ENCODE measurements at regions not wholly inside any gene's neighbourhood (a gene's known extent, or its start where the extent isn't known, plus 50 kb on each side); places are given as distances from the start of the nearest gene placed in this dataset.
A peak's percentile ranks its signal among the peaks of the same experiment; 100 is the strongest.
"Not testable (repeated sequence)": the region's sequence is repeated elsewhere in the genome, so short reads cannot be mapped to it uniquely, and the experiment has no call there.

DNA sequence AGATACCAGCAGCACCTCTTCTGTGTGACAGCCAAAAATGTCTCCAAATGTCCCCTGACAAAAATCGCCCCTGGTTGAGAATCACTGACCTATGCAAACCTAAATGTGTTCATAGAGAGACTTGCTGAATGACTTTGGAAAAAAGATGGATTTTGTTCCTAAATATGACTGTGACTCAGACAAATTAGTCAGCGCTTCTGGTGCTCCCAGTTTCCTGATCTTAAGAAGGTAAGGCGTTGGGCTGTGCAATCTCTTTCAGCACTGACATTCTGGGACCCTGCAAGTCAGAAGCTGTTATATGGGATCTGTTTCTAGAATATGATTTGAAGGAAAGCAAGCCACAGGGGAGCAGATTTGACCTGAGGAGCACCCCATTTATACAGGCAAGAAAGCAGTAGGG is 90.6 kb upstream of the PWP1 start:
- DNase-seq (ENCODE audit: extremely low spot score): no peak
- 91% methylated on average over 3 of the region's 3 CpGs for WGBS
- H3K27ac ChIP-seq (ENCODE audit: low read depth): no peak overlapping the region
- H3K4me1 ChIP-seq (ENCODE audit: insufficient read depth): no peaks in the 10 kb centered on the region
- no peak overlapping the region for H3K4me3 ChIP-seq (ENCODE audit: low read depth, low read length)
- H3K36me3 ChIP-seq (ENCODE audit: insufficient read depth): no peaks in the 10 kb centered on the region

DNA sequence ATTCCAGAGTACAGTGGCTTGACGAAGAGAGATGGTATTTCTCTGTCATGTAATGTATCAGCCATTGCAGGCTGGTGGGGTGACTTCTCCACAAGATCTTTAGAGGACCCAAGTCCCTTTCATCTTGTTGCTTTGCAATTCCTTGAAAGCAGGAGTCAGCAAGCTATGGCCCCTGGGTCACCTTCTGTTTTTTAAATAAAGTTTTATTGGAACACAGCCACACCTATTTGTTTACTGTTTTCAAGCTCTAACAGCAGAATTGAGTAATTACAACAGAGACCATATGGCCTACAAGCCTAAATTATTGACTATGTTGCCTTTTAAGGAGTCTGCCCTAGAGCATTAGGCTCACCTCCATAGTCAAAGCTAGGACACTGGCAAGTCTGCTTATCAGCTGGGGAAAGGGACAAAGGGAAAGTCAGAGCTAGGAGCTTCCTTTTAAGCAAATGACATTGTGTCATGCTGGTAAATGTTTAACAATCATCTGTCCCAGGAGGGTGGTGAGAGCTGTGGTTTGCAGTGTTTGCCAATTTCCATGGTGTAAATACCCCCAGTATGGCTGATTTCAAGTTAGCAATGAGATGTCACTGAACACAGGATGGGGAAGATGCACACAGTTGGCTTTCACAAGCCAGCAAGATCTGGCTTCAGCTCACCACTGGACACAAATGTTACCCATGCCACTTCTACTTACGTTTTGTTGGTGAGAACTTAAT is 87.7 kb upstream of the PWP1 start:
- no peaks in the 10 kb centered on the region for H3K4me1 ChIP-seq (ENCODE audit: insufficient read depth)
- H3K27ac ChIP-seq (ENCODE audit: low read depth): no peak overlapping the region
- DNase-seq (ENCODE audit: extremely low spot score): no peak
- H3K36me3 ChIP-seq (ENCODE audit: insufficient read depth): no peaks in the 10 kb centered on the region
- WGBS: 81% methylated on average over 2 of the region's 2 CpGs
- no peak overlapping the region for H3K4me3 ChIP-seq (ENCODE audit: low read depth, low read length)

DNA sequence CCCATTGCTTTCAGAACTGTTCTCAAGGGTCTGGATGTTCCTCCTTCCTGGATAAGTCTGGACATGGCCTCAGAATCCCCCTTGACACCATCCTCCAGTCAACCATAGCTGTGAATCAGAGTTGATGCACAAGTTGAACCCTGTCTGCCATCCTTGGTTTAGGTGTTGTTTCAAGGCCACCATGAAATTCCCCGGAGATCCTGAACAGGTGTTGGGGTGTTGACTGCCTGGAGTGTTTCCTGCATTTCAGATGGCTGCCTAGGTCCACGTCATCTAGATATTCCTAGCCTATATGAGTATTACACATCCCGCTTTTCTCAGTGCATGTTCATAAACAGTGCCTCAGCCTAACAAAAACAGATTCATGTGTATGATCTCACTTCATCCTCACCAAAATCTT is 86.7 kb upstream of the PWP1 start:
- H3K36me3 ChIP-seq (ENCODE audit: insufficient read depth): no peaks in the 10 kb centered on the region
- H3K4me1 ChIP-seq (ENCODE audit: insufficient read depth): no peaks in the 10 kb centered on the region
- DNase-seq (ENCODE audit: extremely low spot score): no peak
- WGBS: 86% methylated on average over 3 of the region's 3 CpGs
- H3K4me3 ChIP-seq (ENCODE audit: low read depth, low read length): no peak overlapping the region
- H3K27ac ChIP-seq (ENCODE audit: low read depth): no peak overlapping the region

DNA sequence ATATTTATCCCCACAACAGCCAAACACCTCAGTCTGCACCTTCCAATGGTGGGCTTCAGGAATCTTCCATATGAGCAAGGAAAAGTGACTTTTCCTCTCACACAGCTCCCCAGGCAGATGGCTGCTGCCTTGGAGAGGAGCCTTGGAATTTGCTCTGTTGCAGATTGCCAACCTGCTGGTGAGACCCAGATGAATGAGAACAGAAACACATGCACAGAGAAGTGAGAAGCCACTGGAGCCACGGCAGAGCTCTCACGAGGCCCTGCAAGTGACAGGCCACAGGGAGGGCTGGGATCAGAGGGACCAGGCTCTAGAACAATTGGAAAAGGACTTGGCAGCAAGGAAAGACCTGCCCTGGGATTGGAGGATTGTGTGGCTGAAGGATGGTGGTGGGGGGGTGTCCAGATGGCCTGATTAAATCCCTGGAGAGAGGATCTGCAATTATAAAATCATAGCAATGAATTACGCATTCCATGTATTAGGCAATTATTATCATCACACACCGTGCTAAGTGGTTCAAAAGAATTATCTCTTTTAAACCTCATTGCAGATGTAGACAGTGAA is 84.9 kb upstream of the PWP1 start:
- Histone ChIP-seq H3K36me3 (ENCODE audit: insufficient read depth) (no peaks in the 10 kb centered on the region), H3K27ac (ENCODE audit: low read depth) (no peak overlapping the region), H3K4me1 (ENCODE audit: insufficient read depth) (no peaks in the 10 kb centered on the region), H3K4me3 (ENCODE audit: low read depth, low read length) (no peak overlapping the region)
- no peak for DNase-seq (ENCODE audit: extremely low spot score)
- WGBS: 69% methylated on average over 4 of the region's 4 CpGs

DNA sequence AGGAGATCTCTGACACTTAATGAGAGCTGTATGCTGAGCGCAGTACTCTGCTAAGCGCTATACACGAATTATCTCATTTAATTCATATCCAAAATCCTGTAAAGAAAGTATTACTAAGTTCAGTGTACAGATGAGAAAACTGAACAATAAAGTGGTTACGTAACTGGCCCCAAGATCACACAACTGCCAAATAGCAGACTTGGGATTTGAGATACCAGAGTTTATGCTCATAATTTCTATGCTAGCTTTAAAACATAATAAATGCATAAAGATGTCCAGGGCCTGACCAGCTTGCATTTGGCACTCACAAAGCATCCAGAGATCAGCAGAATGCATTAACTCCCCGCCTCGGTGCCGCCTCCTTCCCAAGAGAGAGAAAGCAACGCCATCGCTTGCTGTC is 83.2 kb upstream of the PWP1 start:
- DNase-seq (ENCODE audit: extremely low spot score): no peak
- no peak overlapping the region for H3K27ac ChIP-seq (ENCODE audit: low read depth)
- 88% methylated on average over 9 of the region's 9 CpGs for WGBS
- H3K4me1 ChIP-seq (ENCODE audit: insufficient read depth): no peaks in the 10 kb centered on the region
- H3K4me3 ChIP-seq (ENCODE audit: low read depth, low read length): no peak overlapping the region
- H3K36me3 ChIP-seq (ENCODE audit: insufficient read depth): no peaks in the 10 kb centered on the region

DNA sequence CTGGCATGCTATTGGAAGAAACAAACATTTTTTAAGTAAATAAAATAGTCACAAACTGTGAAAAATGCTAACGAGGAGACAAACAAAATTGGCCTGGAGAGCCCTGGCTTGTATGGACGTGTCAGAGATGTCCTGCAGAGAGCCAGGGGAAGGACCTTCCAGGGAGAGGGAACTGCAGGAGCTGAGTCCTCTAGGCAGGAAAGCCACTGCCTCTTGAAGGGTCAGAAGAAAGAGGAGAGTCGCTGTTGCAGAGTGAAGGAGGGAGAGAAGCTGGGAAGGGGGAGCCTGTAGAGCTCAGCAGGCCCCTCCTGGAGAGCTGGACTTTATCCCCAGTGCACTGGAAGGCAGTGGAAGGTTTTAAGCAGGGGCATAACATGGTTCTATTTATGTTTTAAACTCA is 80.3 kb upstream of the PWP1 start:
- Histone ChIP-seq H3K4me1 (ENCODE audit: insufficient read depth) (no peaks in the 10 kb centered on the region), H3K36me3 (ENCODE audit: insufficient read depth) (no peaks in the 10 kb centered on the region), H3K4me3 (ENCODE audit: low read depth, low read length) (no peak overlapping the region), H3K27ac (ENCODE audit: low read depth) (no peak overlapping the region)
- no peak for DNase-seq (ENCODE audit: extremely low spot score)
- WGBS: 64% methylated on average over 3 of the region's 3 CpGs

DNA sequence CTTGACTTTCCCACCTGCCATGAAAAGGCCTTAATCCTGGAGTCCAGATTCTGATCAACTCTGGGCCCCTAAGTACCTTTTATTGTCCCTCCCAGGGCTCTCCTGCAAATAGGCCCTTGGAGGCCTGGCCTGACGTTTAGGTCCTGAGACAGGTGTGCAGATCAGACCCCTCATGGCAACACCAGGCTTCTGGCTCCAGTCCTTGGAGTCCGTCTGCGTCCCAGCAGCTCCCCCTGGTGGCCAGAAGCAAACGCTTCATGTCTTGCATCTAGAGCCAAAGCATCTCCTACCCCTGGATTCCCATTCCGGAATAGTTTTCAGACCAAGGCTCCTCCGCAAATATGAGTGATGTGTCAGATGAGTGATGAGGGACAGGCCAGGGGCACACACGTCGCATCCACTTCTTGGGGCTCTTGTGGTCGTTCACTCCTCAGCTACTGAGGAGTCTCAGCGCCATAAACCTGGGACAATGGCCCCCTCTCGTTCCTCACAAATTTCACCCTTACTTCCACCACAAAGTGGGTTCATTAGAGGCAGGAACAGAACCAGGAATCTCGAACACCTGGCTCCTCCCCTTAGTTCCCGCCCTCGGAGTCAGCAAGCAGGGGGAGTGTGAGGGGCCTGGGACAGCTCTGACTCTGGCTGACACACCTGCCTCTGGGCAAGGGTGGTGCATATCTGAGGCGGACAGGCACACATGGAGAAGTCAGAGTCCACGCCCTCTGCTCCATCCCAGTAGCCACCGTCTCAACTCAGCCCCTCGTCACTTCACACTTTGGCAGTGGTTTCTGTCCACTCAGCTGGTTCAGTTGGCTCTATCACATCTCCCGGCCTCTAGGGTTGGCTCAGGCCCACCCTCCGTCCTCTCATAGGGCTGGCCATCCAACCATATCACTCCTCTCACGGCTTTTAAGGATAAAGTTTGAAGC is 77.9 kb upstream of the PWP1 start:
- no peaks in the 10 kb centered on the region for H3K36me3 ChIP-seq (ENCODE audit: insufficient read depth)
- DNase-seq (ENCODE audit: extremely low spot score): peak; percentile 26
- no peaks in the 10 kb centered on the region for H3K4me1 ChIP-seq (ENCODE audit: insufficient read depth)
- WGBS: 35% methylated on average over 21 of the region's 21 CpGs
- no peak overlapping the region for H3K27ac ChIP-seq (ENCODE audit: low read depth)
- no peak overlapping the region for H3K4me3 ChIP-seq (ENCODE audit: low read depth, low read length)

DNA sequence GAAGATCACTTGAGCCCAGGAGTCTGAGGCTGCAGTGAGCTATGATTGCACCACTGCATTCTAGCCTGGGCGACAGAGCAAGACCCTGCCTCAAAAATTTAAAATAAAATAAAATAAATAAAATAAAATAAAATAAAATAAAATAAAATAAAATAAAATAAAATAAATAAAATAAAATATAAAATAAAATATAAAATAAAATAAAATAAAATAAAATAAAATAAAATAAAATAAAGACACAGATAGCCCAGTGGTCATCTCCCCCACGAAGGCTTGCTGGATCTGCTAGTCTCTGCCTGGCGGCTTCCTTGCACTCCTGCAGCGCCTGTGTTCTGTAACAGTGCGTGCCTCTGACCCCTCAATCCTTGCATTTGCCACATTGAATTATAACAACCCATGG is 76.8 kb upstream of the PWP1 start:
- not testable (repeated sequence) for H3K4me1 ChIP-seq (ENCODE audit: insufficient read depth); H3K27ac ChIP-seq (ENCODE audit: low read depth); H3K36me3 ChIP-seq (ENCODE audit: insufficient read depth); H3K4me3 ChIP-seq (ENCODE audit: low read depth, low read length); DNase-seq (ENCODE audit: extremely low spot score)
- WGBS: 91% methylated on average over 5 of the region's 5 CpGs

DNA sequence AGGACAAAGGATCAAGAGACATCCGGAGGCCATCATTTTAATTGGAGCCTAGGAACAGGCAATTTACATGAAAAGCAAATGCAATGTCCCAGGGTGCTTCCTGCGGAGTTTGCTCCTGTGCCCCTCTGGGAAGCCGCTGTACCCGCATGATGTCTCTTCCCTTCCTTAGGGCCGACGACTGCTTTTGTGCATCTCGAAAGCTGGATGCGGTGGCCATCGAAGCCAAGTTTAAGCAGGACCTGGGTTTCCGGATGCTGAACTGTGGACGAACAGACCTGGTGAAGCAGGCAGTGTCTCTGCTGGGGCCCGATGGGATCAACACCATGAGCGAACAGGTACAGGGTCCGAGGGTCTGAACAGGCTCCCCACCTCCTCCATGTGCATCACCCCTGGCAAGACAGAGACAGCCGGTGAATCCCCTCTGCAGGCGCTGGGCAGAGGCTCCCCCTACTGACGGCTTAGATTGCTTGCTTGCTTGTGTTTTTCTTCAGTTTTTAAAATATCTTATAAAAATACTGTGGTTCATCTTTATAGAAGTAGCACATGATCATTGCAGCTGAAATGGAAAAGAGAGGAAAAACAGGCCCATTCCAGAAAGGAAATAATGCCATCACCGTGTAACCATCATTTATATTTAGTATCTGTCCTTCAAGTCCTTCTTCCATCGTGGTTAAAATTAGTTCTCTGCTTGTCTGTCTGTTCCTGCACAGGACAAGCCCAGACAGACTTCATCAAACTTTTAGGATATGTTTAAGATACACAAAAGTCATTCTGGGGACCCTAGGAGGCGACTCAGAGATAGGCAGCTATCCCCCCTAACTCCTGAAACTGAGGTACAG is 75.4 kb upstream of the PWP1 start:
- no peak overlapping the region for H3K27ac ChIP-seq (ENCODE audit: low read depth)
- WGBS: 49% methylated on average over 20 of the region's 20 CpGs
- H3K4me1 ChIP-seq (ENCODE audit: insufficient read depth): no peaks in the 10 kb centered on the region
- H3K36me3 ChIP-seq (ENCODE audit: insufficient read depth): no peaks in the 10 kb centered on the region
- no peak for DNase-seq (ENCODE audit: extremely low spot score)
- no peak overlapping the region for H3K4me3 ChIP-seq (ENCODE audit: low read depth, low read length)

DNA sequence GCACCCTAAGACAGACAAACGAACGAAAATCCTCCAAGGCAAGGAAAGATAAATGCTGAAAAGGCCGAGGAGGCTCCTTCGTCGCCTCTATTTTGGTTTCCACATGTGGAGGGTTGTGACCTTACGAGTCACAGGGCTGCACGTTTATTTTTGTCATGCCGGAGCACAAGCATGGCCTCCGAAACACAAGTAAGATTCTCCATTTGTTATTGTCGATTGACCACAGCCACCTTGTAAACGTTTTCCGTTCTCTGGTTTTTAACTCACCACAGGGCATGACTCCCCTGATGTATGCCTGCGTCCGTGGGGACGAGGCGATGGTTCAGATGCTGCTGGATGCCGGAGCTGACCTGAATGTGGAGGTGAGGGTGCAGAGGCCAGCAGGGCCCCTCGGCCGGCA is 73.1 kb upstream of the PWP1 start:
- WGBS: 56% methylated on average over 19 of the region's 19 CpGs

DNA sequence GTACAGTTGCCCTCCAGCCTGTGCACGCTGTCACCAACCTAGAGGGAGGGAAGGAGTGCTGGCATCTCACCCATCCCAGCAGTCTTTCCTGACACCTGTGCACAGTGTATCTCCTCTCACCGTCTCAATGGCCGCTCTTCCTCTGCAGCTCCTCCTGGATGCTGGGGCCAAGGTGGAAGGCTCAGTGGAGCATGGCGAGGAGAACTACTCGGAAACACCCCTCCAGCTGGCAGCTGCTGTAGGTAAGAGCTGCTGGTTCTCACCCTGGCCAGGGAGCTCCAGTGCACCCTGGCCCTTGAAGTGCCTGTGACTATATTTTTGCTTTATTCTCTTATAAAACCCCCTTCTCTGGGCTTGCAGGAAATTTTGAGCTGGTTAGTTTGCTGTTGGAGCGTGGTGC is 68.7 kb upstream of the PWP1 start:
- H3K27ac ChIP-seq (ENCODE audit: low read depth): no peak overlapping the region
- no peak overlapping the region for H3K4me3 ChIP-seq (ENCODE audit: low read depth, low read length)
- 95% methylated on average over 6 of the region's 6 CpGs for WGBS
- no peaks in the 10 kb centered on the region for H3K4me1 ChIP-seq (ENCODE audit: insufficient read depth)
- DNase-seq (ENCODE audit: extremely low spot score): no peak
- H3K36me3 ChIP-seq (ENCODE audit: insufficient read depth): no peaks in the 10 kb centered on the region

More for the DNA sequence above, 73.1 kb upstream of the PWP1 start:
- DNase-seq (ENCODE audit: extremely low spot score): no peak
- no peaks in the 10 kb centered on the region for H3K36me3 ChIP-seq (ENCODE audit: insufficient read depth)
- H3K4me1 ChIP-seq (ENCODE audit: insufficient read depth): no peaks in the 10 kb centered on the region
- no peak overlapping the region for H3K4me3 ChIP-seq (ENCODE audit: low read depth, low read length)
- no peak overlapping the region for H3K27ac ChIP-seq (ENCODE audit: low read depth)

DNA sequence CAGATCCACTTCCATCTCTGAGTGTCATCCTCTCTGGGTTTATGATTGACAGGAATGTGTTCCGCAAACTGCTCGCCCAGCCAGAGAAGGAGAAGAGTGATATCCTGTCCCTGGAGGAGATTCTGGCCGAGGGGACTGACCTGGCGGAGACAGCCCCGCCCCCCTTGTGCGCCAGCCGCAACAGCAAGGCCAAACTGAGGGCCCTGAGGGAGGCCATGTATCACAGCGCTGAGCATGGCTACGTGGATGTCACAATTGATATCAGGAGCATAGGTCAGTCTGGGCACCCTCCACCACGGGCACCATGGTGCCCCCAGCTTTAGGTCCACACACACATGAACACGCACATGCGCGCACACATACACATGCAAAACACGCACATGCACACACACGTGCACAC is 67.5 kb upstream of the PWP1 start:
- no peaks in the 10 kb centered on the region for H3K36me3 ChIP-seq (ENCODE audit: insufficient read depth)
- no peak for DNase-seq (ENCODE audit: extremely low spot score)
- 92% methylated on average over 15 of the region's 15 CpGs for WGBS

DNA sequence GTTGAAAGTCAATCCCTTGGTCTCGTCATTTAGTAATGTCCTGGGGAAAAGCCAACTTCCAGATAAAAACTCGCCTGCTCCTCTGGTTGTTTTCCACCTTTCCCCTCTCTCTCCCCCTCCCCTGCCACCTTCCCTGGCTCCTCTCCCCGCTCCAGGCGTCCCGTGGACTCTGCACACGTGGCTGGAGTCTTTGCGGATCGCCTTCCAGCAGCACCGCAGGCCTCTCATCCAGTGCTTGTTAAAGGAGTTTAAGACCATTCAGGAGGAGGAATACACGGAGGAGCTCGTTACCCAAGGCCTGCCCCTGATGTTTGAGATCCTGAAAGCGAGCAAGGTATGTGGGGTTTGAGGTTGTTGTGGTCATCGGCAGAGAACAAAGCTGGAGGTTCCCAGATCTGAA is 65.8 kb upstream of the PWP1 start:
- no peaks in the 10 kb centered on the region for H3K4me1 ChIP-seq (ENCODE audit: insufficient read depth)
- 71% methylated on average over 13 of the region's 13 CpGs for WGBS
- H3K4me3 ChIP-seq (ENCODE audit: low read depth, low read length): no peak overlapping the region
- H3K36me3 ChIP-seq (ENCODE audit: insufficient read depth): no peaks in the 10 kb centered on the region
- no peak overlapping the region for H3K27ac ChIP-seq (ENCODE audit: low read depth)
- DNase-seq (ENCODE audit: extremely low spot score): no peak

More for the DNA sequence above, 67.5 kb upstream of the PWP1 start:
- Histone ChIP-seq H3K4me3 (ENCODE audit: low read depth, low read length) (no peak overlapping the region), H3K27ac (ENCODE audit: low read depth) (no peak overlapping the region), H3K4me1 (ENCODE audit: insufficient read depth) (no peaks in the 10 kb centered on the region)

All from urinary bladder (tissue), 3 donors.